ENCODE measurements at regions not wholly inside any gene's neighbourhood (a gene's known extent, or its start where the extent isn't known, plus 50 kb on each side); places are given as distances from the start of the nearest gene placed in this dataset.

DNA sequence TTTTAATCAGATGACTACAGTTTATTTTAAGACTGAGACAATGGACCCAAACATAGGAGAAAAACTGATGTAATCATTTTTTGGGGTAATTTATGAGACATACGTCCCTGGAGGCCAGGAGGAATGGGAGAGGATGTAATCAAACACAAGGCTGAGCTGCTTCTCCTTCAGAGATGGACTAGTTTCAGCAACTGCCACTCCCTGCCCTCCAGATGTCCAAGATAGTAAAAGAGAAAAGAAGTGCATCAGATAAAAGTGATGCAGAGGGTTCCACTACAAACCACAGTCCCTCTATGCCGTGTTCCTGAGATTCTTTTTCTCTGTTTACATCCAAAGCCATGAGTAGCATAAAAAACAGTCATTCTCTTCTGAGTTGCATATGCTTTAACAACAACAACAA is 101.1 kb downstream of the DACT1 start:
- TF ChIP-seq, protein P1, sequence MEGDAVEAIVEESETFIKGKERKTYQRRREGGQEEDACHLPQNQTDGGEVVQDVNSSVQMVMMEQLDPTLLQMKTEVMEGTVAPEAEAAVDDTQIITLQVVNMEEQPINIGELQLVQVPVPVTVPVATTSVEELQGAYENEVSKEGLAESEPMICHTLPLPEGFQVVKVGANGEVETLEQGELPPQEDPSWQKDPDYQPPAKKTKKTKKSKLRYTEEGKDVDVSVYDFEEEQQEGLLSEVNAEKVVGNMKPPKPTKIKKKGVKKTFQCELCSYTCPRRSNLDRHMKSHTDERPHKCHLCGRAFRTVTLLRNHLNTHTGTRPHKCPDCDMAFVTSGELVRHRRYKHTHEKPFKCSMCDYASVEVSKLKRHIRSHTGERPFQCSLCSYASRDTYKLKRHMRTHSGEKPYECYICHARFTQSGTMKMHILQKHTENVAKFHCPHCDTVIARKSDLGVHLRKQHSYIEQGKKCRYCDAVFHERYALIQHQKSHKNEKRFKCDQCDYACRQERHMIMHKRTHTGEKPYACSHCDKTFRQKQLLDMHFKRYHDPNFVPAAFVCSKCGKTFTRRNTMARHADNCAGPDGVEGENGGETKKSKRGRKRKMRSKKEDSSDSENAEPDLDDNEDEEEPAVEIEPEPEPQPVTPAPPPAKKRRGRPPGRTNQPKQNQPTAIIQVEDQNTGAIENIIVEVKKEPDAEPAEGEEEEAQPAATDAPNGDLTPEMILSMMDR (conservative IDR thresholded peaks at IDR 0.05): no peak
- Mint-ChIP-seq H3K4me1 (0 out of 4 replicates have a peak, but pooled peaks cover 0 to 2% of the 10 kb centered on the region in 2 experiments), H3K9me3 (no peaks in the 10 kb centered on the region), H3K4me3 (no peak overlapping the region), H3K27me3 (ENCODE audit: low read depth) (no peaks in the 10 kb centered on the region), H3K27ac (no peak overlapping the region), H3K36me3 (ENCODE audit: insufficient read depth in 1 of 3, low read depth in 3 of 3) (no peaks in the 10 kb centered on the region)
- H4K8ac ChIP-seq (replicated peaks; ENCODE audit: insufficient read length, low read depth, low read length): no peak overlapping the region
- no peaks in the 10 kb centered on the region for H3K27me3 ChIP-seq (ENCODE audit: insufficient read depth, low read length)
- H3K23me2 ChIP-seq (ENCODE audit: insufficient read length, low read depth, low read length, poor library complexity, severe bottlenecking): no peaks in the 10 kb centered on the region
- no peak overlapping the region for H2BK12ac ChIP-seq (ENCODE audit: insufficient read length, low read depth, low read length)
- H3K79me1 ChIP-seq (ENCODE audit: insufficient read depth, low read depth, low read length, poor library complexity, severe bottlenecking): no peaks in the 10 kb centered on the region
- no peak overlapping the region for H3K27ac ChIP-seq (ENCODE audit: insufficient read length, low read depth, low read length)
- no peak overlapping the region for H2AFZ ChIP-seq (ENCODE audit: low read length)
- H3K9me3 ChIP-seq (ENCODE audit: control insufficient read depth, low read depth, low read length): no peaks in the 10 kb centered on the region
- H3K56ac ChIP-seq (ENCODE audit: insufficient read length, low read depth, low read length): no peak overlapping the region
- DNase-seq: no peak
- H2BK15ac ChIP-seq (ENCODE audit: low read depth, low read length): no peak overlapping the region
- no peak overlapping the region for H4K91ac ChIP-seq (ENCODE audit: insufficient read length, low read depth, low read length)
- H2BK120ac ChIP-seq (ENCODE audit: low read depth, low read length, poor library complexity, severe bottlenecking): no peak overlapping the region
- H4K20me1 ChIP-seq (ENCODE audit: control insufficient read depth, insufficient read depth, insufficient read length): no peaks in the 10 kb centered on the region
- H3K79me2 ChIP-seq (ENCODE audit: insufficient read depth, low read length): no peaks in the 10 kb centered on the region
- no peak overlapping the region for H4K5ac ChIP-seq (ENCODE audit: insufficient read length, low read depth, low read length)
- no peak overlapping the region for H2BK20ac ChIP-seq (ENCODE audit: low read depth, low read length, poor library complexity, severe bottlenecking)
- no peak overlapping the region for H3K23ac ChIP-seq (ENCODE audit: insufficient read length, low read depth, low read length)
- no peak overlapping the region for H2AK5ac ChIP-seq (ENCODE audit: insufficient read length, low read length)
- H3K4me1 ChIP-seq (ENCODE audit: insufficient read depth, low read length): no peaks in the 10 kb centered on the region
- no peak overlapping the region for H3K14ac ChIP-seq (ENCODE audit: insufficient read depth, low read length)
- no peak overlapping the region for H3K4ac ChIP-seq (ENCODE audit: low read depth, low read length)
- H3K4me2 ChIP-seq (ENCODE audit: insufficient read depth, insufficient read length, low read length): no peak overlapping the region
- WGBS (ENCODE audit: extremely low coverage, insufficient read length, low lambda C conversion rate): no CpG with 5 or more reads among the region's 2 CpGs
- no peak overlapping the region for H3K18ac ChIP-seq (ENCODE audit: insufficient read length, low read depth, low read length)
- H3T11ph ChIP-seq (ENCODE audit: low read length): no peak overlapping the region
- H3K9ac ChIP-seq (ENCODE audit: extremely low read depth, insufficient read length, low read length): no peak overlapping the region
- no peak overlapping the region for H2BK5ac ChIP-seq (ENCODE audit: insufficient read length, low read length)
